H1 (cell line): ENCODE measurements at regions not wholly inside any gene's neighbourhood (a gene's known extent, or its start where the extent isn't known, plus 50 kb on each side); places are given as distances from the start of the nearest gene placed in this dataset.

Source experiments
- CTCF ChIA-PET: fragments of 300-600 bp; sonication (Branson Sonifier 250); formaldehyde crosslinking; loops from one replicate; lab custom pipeline; 2021; ENCODE audit not compliant: partially characterized antibody; lab: Charles Lee
- POLR2A ChIA-PET: fragments of 300-600 bp; sonication (Branson Sonifier 250); formaldehyde crosslinking; loops from one replicate; lab custom pipeline; 2021; ENCODE audit warnings: inconsistent platforms; ENCODE audit not compliant: partially characterized antibody; lab: Charles Lee
- DNase-seq, 2 experiments: peaks; one replicate each; pipeline versions ENCODE4 v3.0.0 to v3.0.0-alpha.2; 2010 to 2022; ENCODE audit warnings: low spot score in 2 of 2, low read depth in 1 of 2, mixed read lengths in 1 of 2
- FAIRE-seq: peaks from 2 replicates; lab custom pipeline; 2011; peaks lifted over from hg19 to GRCh38; lab: Jason Lieb, UNC
- H2AFZ ChIP-seq: 2 replicates; pipeline ENCODE4 v1.8.1; 2012; ENCODE audit warnings: low read length, inconsistent platforms
- H2AK5ac ChIP-seq: 2 replicates; pipeline ENCODE4 v1.6.1; 2013; ENCODE audit warnings: low read depth, low read length
- H2BK120ac ChIP-seq: replicated peaks from 2 replicates; pipeline ENCODE3; 2013; ENCODE audit warnings: low read depth, low read length, inconsistent platforms
- H2BK12ac ChIP-seq: 2 replicates; pipeline ENCODE4 v1.6.1; 2013; ENCODE audit warnings: low read depth, low read length
- H2BK15ac ChIP-seq: 2 replicates; pipeline ENCODE4 v1.6.1; 2013; ENCODE audit warnings: low read length
- H2BK20ac ChIP-seq: 2 replicates; pipeline ENCODE4 v1.6.1; 2013; ENCODE audit warnings: low read length
- H2BK5ac ChIP-seq: 2 replicates; pipeline ENCODE4 v1.6.1; 2013; ENCODE audit warnings: low read depth, low read length
- H3K14ac ChIP-seq: 2 replicates; pipeline ENCODE4 v1.6.1; 2013; ENCODE audit warnings: inconsistent platforms; ENCODE audit not compliant: insufficient read length
- H3K18ac ChIP-seq: 2 replicates; pipeline ENCODE4 v1.6.1; 2013; ENCODE audit warnings: low read length; ENCODE audit errors: extremely low read depth
- H3K23ac ChIP-seq: 2 replicates; pipeline ENCODE4 v1.6.1; 2013; ENCODE audit warnings: inconsistent platforms; ENCODE audit not compliant: insufficient read length
- H3K23me2 ChIP-seq: 2 replicates; pipeline ENCODE4 v1.6.1; 2013; ENCODE audit warnings: low read depth, low read length
- H3K27ac ChIP-seq: 2 replicates; pipeline ENCODE4 v1.6.1; 2011; ENCODE audit warnings: low read depth, low read length, inconsistent platforms
- H3K27me3 ChIP-seq, 4 experiments: replicated peaks in 1 of 4; 1 replicate in 1 of 4; 2 replicates in 3 of 4; pipeline versions ENCODE4 v1.6.1 to v1.8.1; 2011 to 2013; ENCODE audit warnings: low read length in 3 of 4, mild to moderate bottlenecking in 3 of 4, inconsistent platforms in 2 of 4, mixed read lengths in 2 of 4, moderate library complexity in 1 of 4; ENCODE audit not compliant: control insufficient read depth in 3 of 4, insufficient read depth in 3 of 4; ENCODE audit errors: extremely low read depth in 1 of 4
- H3K36me3 ChIP-seq, 4 experiments: 2 replicates each; pipeline versions ENCODE4 v1.6.1 to v1.8.1; 2011 to 2013; ENCODE audit warnings: mild to moderate bottlenecking in 4 of 4, low read length in 3 of 4, moderate library complexity in 2 of 4, control low read depth in 1 of 4, inconsistent platforms in 1 of 4; ENCODE audit not compliant: insufficient read depth in 4 of 4, control insufficient read depth in 2 of 4
- H3K4ac ChIP-seq: replicated peaks from 2 replicates; pipeline ENCODE3; 2013; ENCODE audit warnings: low read length, low read depth, mixed read lengths, inconsistent platforms; ENCODE audit not compliant: insufficient read length
- H3K4me1 ChIP-seq, 4 experiments: replicated peaks in 1 of 4; 1 replicate in 1 of 4; 2 replicates in 3 of 4; pipeline versions ENCODE4 v1.6.1 to v1.8.1; 2011 to 2013; ENCODE audit warnings: low read length in 3 of 4, inconsistent platforms in 2 of 4, mixed read lengths in 1 of 4; ENCODE audit not compliant: insufficient read depth in 4 of 4, control insufficient read depth in 3 of 4
- H3K4me2 ChIP-seq, 2 experiments: 2 replicates each; pipeline versions ENCODE4 v1.6.1 to v1.8.1; 2011 to 2013; ENCODE audit warnings: low read depth in 2 of 2, low read length in 2 of 2, control low read depth in 1 of 2, inconsistent platforms in 1 of 2, mild to moderate bottlenecking in 1 of 2; ENCODE audit not compliant: insufficient read depth in 1 of 2
- H3K4me3 ChIP-seq, 4 experiments: fragments of 200-600, 300-600 bp in 1 of 4; sonication (generic), shearing (Covaris generic), sonication (Bioruptor Twin) in 1 of 4; 2 replicates each; pipeline versions ENCODE4 v1.5.1 to v1.8.1; 2011 to 2016; ENCODE audit warnings: low read length in 4 of 4, low read depth in 3 of 4, control low read depth in 2 of 4, inconsistent platforms in 2 of 4, mild to moderate bottlenecking in 2 of 4, mixed read lengths in 1 of 4, moderate library complexity in 1 of 4; ENCODE audit not compliant: insufficient read depth in 2 of 4; ENCODE audit errors: extremely low read depth in 1 of 4
- H3K56ac ChIP-seq: replicated peaks from 2 replicates; pipeline ENCODE3; 2013; ENCODE audit warnings: low read depth, mild to moderate bottlenecking, mixed read lengths, low read length, inconsistent platforms; ENCODE audit not compliant: insufficient read length
- H3K79me1 ChIP-seq: 2 replicates; pipeline ENCODE4 v1.6.1; 2013; ENCODE audit warnings: low read depth, low read length, control low read depth
- H3K79me2 ChIP-seq, 2 experiments: 2 replicates each; pipeline versions ENCODE4 v1.6.1 to v1.8.1; 2012 to 2013; ENCODE audit warnings: low read length in 2 of 2, mild to moderate bottlenecking in 2 of 2, inconsistent platforms in 1 of 2; ENCODE audit not compliant: insufficient read depth in 2 of 2, control insufficient read depth in 1 of 2
- H3K9ac ChIP-seq, 4 experiments: replicated peaks in 1 of 4; 1 replicate in 1 of 4; 2 replicates in 3 of 4; pipeline versions ENCODE4 v1.6.1 to v1.8.1; 2011 to 2013; ENCODE audit warnings: low read depth in 3 of 4, low read length in 3 of 4, control low read depth in 2 of 4, mild to moderate bottlenecking in 2 of 4, moderate library complexity in 2 of 4, inconsistent platforms in 1 of 4; ENCODE audit errors: extremely low read depth in 1 of 4
- H3K9me3 ChIP-seq, 2 experiments: 2 replicates each; pipeline versions ENCODE4 v1.6.1 to v1.8.1; 2012 to 2013; ENCODE audit warnings: mild to moderate bottlenecking in 2 of 2, moderate library complexity in 2 of 2, control low read depth in 1 of 2, inconsistent platforms in 1 of 2, low read depth in 1 of 2, low read length in 1 of 2, mixed read lengths in 1 of 2; ENCODE audit not compliant: insufficient read depth in 2 of 2
- H4K20me1 ChIP-seq, 2 experiments: replicated peaks in 1 of 2; 2 replicates each; pipeline versions ENCODE3 to v1.8.1; 2011 to 2013; ENCODE audit warnings: inconsistent platforms in 2 of 2, low read length in 2 of 2, mild to moderate bottlenecking in 1 of 2; ENCODE audit not compliant: insufficient read depth in 2 of 2, control insufficient read depth in 1 of 2
- H4K5ac ChIP-seq: 2 replicates; pipeline ENCODE4 v1.6.1; 2013; ENCODE audit warnings: low read length, low read depth, mixed read lengths, inconsistent platforms; ENCODE audit not compliant: insufficient read length
- H4K8ac ChIP-seq: 2 replicates; pipeline ENCODE4 v1.8.0; 2013; ENCODE audit warnings: mild to moderate bottlenecking, moderate library complexity, low read length, inconsistent platforms; ENCODE audit not compliant: insufficient read depth; ENCODE audit errors: extremely low read depth
- H4K91ac ChIP-seq: replicated peaks from 2 replicates; pipeline ENCODE3; 2013; ENCODE audit warnings: low read length, mixed read lengths, inconsistent platforms; ENCODE audit not compliant: insufficient read length
- EP300 ChIP-seq, 2 experiments: IDR thresholded peaks; 1 replicate in 1 of 2; 2 replicates in 1 of 2; pipeline ENCODE4 v1.6.1; 2011 to 2012; ENCODE audit warnings: low read depth in 2 of 2, low read length in 2 of 2, mild to moderate bottlenecking in 2 of 2, borderline replicate concordance in 1 of 2, inconsistent platforms in 1 of 2, moderate library complexity in 1 of 2
- KDM5A ChIP-seq: fragments of 200-600 bp; IDR thresholded peaks from 2 replicates; pipeline ENCODE4 v1.7.1; 2012; ENCODE audit warnings: mild to moderate bottlenecking, low read length, inconsistent platforms, mixed read lengths
- PHF8 ChIP-seq: fragments of 200-600 bp; sonication (generic); conservative IDR thresholded peaks from 2 replicates; pipeline ENCODE4 v1.7.1; 2012; ENCODE audit warnings: low read depth, mild to moderate bottlenecking, inconsistent platforms, low read length, moderate library complexity
- RNF2 ChIP-seq: fragments of 200-900, 300-1000 bp; sonication (generic); IDR thresholded peaks from 2 replicates; pipeline ENCODE4 v1.7.1; 2016; ENCODE audit warnings: borderline replicate concordance, low read depth, mild to moderate bottlenecking, antibody characterized with exemption, low read length; ENCODE audit not compliant: poor library complexity, severe bottlenecking; ENCODE audit errors: missing control alignments
- WGBS, 2 experiments: shearing (Covaris generic) in 1 of 2; methylation state at CpG; one replicate each; pipeline versions ENCODE4 v1.1.6 to v1.1.7; 2013 to 2015; ENCODE audit warnings: low lambda C conversion rate in 2 of 2, mixed read lengths in 2 of 2, inconsistent platforms in 1 of 2, low coverage in 1 of 2, missing lambda C conversion rate in 1 of 2; ENCODE audit not compliant: insufficient replicate concordance in 2 of 2, insufficient coverage in 1 of 2, insufficient read length in 1 of 2; ENCODE audit errors: extremely low coverage in 1 of 2, missing lambda C conversion rate in 1 of 2; 5-methylcytosine and 5-hydroxymethylcytosine counted together

DNA sequence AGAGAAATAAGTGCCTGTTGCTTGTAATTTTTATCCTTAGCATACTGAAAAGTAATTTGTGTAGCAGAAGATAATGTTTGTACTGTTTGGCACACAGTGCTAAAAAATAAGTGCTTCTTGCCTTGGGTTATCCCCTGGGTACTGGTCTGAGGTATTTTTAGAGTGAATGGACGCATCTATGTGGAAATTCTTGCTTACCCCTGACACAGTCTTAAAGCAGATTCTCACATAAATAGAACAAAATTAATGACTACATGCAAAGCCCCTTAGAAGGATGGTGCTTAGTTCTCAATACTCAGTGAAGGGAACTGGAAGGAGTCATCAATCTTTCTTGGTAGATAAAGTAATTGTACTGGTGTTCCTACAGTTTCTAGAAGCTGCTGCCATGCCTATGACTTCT lies 548.6 kb downstream of the ARL4A start:
- H2BK20ac ChIP-seq = no peak overlapping the region
- H3K18ac ChIP-seq = no peak overlapping the region
- no peak overlapping the region for H3K27ac ChIP-seq
- H2BK120ac ChIP-seq = no peak overlapping the region
- no peaks in the 10 kb centered on the region for H3K36me3 ChIP-seq
- FAIRE-seq (no peak), DNase-seq (no peak)
- 96% methylated on average over 1 of the region's 1 CpG; no CpG with 5 or more reads in 1 of the 2 experiments for WGBS, 2 experiments
- no peak overlapping the region for H2BK5ac ChIP-seq
- CTCF ChIA-PET = no interaction called here
- H3K14ac ChIP-seq = no peak overlapping the region
- no peak overlapping the region for H4K91ac ChIP-seq
- H3K23ac ChIP-seq = no peak overlapping the region
- no peaks in the 10 kb centered on the region for H3K23me2 ChIP-seq
- no peak overlapping the region for H3K4me2 ChIP-seq
- no peaks in the 10 kb centered on the region for H3K27me3 ChIP-seq
- H3K4me3 ChIP-seq = no peak overlapping the region
- POLR2A ChIA-PET = no interaction called here
- H3K9ac ChIP-seq = no peak overlapping the region
- H3K4ac ChIP-seq = no peak overlapping the region
- no peak overlapping the region for H3K56ac ChIP-seq
- H2BK12ac ChIP-seq = no peak overlapping the region
- no peak overlapping the region for H4K5ac ChIP-seq
- no peak overlapping the region for H4K8ac ChIP-seq
- no peak overlapping the region for H2BK15ac ChIP-seq
- no peak overlapping the region for H2AK5ac ChIP-seq
- no peaks in the 10 kb centered on the region for H3K79me1 ChIP-seq
- TF ChIP-seq EP300 (IDR thresholded peaks at IDR 0.05; ENCODE audit: borderline replicate concordance in 1 of 2, low read depth in 2 of 2, low read length in 2 of 2) (no peak), PHF8 (no peak), KDM5A (no peak), RNF2 (no peak)
- H2AFZ ChIP-seq = peak overlapping the region; percentile 8; the same call in 1 of the 2 replicates
- no peaks in the 10 kb centered on the region for H4K20me1 ChIP-seq
- no peaks in the 10 kb centered on the region for H3K79me2 ChIP-seq
- H3K9me3 ChIP-seq = no peaks in the 10 kb centered on the region
- H3K4me1 ChIP-seq = peaks cover 0 to 2% (median 0%) of the 10 kb centered on the region in 4 experiments; a peak in 2 of 7 replicates
